GM19351 (cell line): ENCODE measurements at regions not wholly inside any gene's neighbourhood (a gene's known extent, or its start where the extent isn't known, plus 50 kb on each side); places are given as distances from the start of the nearest gene placed in this dataset.
"Not testable (repeated sequence)": the region's sequence is repeated elsewhere in the genome, so short reads cannot be mapped to it uniquely, and the experiment has no call there.

Experiments used
- ATAC-seq: cut with Tn5 transposase; IDR thresholded peaks from one replicate; pipeline ENCODE4 v1.9.1; 2021; ENCODE audit warnings: mild to moderate bottlenecking, moderate library complexity; ENCODE audit not compliant: unreplicated experiment

DNA sequence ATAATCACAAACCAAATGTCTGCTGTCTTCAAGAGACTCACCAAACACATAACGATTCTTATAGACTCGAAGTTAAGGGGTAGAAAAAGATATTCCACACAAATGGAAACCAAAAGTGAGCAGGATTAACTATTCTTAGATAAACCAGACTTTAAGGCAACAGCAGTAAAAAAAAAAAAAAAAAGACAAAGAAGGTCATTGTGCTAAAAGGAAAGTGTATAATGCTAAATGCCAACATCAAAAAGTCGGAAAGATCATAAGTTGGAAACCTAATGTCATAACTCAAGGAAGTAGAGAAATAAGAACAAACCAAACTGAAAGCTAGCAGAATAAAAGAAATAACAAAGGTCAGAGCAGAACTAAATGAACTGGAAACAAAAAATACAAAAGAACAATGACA, 714.6 kb downstream of the SEMA5A start:
- ATAC-seq = no peak

- ATAC-seq = no peak
Measured at GRCh38 chr5:8831854-8832253, 714.0 kb downstream of the SEMA5A start.

- no peak for ATAC-seq
Measured at GRCh38 chr5:8839361-8840055, 706.4 kb downstream of the SEMA5A start.

DNA sequence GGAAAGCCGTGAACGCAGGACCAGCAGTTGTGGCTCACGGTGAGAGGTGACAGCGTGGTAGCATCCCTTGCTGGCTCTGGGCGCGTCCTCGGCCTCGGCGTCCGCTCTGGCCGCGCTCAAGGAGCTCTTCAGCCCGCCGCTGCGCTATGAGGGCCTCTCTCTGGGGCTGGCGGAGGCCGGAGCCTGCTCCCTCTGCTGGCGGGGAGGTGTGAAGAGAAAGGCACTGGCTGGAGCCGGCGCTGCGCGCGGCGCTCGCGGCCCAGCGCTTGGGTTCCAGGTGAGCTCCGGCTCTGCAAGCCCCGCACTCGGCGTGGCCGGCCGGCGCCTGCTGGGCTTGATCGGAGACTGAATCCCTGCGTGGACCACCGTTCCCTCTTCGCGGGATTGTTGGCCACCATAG, 705.6 kb downstream of the SEMA5A start:
- ATAC-seq = no peak

DNA sequence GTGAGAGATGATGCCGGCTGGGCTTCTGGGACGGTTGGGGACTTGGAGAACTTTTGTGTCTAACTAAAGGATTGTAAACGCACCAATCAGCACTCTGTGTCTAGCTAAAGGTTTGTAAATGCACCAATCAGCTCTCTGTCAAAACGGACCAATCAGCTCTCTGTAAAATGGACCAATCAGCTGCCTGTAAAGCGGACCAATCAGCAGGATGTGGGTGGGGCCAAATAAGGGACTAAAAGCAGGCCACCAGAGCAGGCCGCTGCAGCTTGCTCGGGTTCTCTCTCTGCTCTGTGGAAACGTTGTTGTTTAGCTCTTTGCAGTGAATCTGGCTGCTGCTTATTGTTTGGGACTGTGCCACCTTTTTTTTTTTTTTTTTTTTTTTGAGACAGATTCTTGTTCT, 705.1 kb downstream of the SEMA5A start:
- not testable (repeated sequence) for ATAC-seq

DNA sequence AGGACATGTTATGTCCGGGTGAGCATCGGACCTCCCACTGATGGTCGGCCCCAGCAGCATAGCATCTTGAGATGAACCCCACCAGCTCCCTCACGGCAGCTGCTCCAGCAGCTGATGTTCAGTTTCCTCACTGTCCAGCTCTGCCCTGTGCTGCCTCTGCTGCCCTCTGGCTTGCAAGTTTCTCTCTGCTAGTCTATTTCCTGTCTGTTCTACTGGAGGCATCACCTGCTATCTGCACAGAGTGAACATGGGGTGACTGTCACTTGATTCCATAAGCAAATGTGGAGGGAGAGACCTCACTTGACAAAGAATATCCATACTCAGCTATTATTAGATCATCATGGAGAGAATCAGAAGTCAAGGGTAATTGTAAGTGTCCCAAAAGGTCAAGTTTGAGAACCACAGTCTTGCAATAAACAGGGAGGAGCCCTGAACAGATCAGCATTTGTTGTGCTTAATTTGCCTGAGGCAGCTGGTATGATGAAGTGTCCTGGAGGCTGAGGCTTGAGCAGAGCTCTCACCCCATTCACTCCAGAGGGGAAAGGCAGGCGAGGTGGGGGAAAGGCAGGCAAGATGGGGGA, 702.8 kb downstream of the SEMA5A start:
- ATAC-seq = no peak

DNA sequence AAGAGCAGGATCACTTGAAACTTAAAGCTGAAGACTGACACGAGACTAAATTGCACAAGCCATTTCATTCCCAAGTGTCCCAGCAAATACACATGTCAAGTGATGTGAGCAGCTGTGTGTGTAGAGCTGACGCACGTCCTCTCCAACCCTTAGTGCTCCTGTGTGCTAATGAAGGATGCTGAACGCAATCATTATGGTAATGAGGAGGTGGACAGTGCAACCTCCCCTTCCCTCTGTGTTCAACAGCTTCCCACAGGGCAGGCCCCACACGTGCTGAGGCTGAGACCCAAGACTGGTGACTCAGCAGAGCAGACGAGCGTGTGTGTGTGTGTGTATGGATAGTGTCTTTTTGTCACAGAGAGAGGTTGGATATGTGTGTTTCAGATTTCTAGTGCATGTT, 702.1 kb downstream of the SEMA5A start:
- ATAC-seq = no peak

GRCh38 chr5:8844206-8844605, 701.7 kb downstream of the SEMA5A start:
- no peak for ATAC-seq

GRCh38 chr5:8844847-8845246, 701.0 kb downstream of the SEMA5A start:
- no peak for ATAC-seq

- ATAC-seq = no peak
Measured at GRCh38 chr5:8845296-8845695, 700.6 kb downstream of the SEMA5A start.

DNA sequence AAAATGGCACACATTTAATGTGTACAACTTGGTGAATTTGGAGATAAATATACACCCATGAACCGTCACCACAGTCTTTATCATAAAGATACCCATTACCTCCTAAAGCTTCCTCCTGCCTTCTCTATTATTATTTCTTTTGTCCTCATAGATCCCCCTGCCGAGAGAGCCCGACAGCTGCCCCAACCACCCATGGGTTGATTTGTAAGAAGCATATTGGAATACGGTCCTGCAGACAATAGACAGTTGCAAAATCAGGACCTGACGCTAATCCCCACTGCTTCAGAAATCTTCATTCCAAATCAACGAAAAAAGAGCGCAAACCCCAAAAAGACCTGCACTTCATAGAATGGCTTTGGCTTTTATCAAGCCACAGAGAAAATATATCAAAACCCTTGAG, 697.5 kb downstream of the SEMA5A start:
- ATAC-seq = no peak

DNA sequence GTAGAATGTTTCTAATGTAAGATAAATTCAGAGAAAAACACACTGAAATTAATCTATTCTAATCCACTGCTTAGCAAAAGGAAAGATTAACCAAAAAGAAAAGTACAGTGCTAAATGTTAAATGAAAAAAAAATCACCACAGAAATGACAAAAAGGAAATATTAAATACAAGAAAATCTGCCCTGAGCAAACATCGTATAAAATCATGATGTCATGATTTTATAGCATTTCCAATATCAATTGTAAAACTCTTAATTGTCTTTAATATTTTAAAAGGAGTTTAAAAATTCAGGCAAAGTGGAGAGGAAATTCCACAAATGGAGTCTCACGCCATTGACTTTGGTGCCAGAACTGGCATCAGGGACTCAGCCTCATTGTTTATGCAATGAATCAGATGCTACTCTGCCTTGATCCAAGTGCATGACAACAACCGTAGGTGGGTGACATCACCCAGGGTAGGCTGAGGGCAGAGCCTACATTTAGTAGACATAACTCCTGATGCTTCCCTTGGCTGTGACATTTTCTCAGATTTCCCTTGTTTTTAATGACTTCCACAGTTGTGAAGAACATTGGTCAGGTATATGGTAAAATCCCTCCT, 696.8 kb downstream of the SEMA5A start:
- ATAC-seq = no peak

- ATAC-seq = no peak
Measured at GRCh38 chr5:8851101-8851500, 694.8 kb downstream of the SEMA5A start.

- no peak for ATAC-seq
Measured at GRCh38 chr5:8857051-8857450, 688.8 kb downstream of the SEMA5A start.

DNA sequence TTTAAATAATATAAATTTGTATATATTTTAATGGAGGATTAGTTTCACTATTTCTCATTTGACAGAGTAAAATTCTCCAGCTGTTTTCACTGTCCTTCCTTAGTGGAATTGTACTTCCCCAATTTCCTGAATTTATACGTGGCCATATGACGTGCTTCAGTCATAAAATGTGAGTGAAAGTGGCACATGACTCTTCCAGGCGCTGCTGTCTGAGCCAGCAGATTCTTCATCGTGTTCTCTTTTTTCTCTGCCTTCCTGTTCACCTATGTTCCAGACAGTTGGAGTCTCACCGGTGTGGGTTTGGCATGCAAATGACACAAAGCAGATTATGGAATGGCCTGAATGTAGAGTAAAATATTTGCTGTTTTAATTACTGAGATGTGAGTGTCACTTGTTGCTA, 684.1 kb downstream of the SEMA5A start:
- no peak for ATAC-seq

GRCh38 chr5:8864053-8864452, 681.8 kb downstream of the SEMA5A start:
- ATAC-seq = no peak

DNA sequence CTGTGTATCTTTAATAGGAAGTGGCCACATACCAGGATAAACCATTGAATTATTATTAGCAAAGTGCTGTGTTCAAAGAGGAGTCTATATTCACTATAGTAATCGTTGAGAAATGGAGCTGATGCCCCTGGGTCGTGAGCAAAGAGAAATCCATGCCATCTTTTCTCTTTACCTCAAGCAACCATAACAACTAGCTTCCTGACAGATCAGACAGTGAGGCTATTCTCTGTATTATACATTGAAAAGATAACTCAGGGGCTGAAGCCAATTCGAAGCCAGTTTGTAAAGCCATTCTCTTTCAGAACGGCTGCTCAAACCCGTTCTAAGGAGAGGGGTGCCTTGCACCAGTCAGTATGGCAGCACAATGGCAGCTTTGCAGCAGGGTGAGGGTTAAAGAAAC, 680.6 kb downstream of the SEMA5A start:
- ATAC-seq = no peak

DNA sequence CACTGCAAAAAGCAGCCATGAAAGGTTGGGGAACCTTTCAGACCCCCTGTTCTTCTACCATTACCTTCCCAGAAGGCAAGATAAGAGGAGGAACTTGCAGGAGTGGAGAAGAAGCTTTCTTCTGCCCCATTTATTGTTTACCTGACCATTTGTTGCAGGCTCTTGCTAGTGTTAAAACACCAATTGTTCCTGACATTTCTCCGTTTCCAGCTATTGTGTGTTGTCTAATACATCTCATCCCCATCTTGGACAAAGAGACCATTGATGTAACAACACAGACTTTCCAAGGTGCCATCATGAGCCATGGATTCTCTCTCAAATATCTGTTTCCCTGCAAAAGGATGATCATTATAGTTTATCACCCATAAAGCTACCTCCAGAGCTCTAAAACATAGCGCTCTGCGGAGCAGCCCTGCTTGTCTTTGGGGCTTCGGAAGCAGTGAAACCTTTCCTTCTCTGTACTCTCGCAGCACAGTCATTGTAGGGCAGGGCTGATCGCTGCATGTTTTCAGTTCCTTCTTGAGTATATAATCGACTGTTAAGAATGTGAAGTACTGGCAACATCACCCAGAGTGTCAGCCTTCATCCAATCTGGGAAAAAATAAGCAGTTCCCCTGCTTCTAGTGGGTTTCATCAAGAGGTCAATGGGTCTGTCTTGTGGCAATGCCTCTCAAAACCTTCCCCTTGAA, 680.0 kb downstream of the SEMA5A start:
- ATAC-seq = no peak

DNA sequence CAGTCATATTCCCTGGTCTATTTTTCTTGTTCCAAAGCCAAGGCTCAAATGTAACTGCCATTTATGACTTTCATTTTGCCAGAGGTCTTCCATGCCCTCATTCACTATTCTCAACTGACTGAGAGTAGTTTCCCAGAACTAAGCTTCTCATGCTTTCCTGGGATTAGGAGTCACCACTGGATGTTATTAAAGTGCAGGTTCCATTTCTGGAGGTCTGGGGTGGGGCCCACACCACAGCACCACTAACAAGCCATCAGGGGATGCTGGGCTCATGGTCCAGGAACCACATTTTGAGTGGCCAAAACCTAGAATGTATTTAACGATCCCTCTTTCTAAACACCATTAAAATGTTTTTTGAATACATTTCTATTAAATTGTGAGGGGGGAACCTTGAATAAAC, 677.6 kb downstream of the SEMA5A start:
- no peak for ATAC-seq

- ATAC-seq = no peak
Measured at GRCh38 chr5:8869932-8870331, 675.9 kb downstream of the SEMA5A start.

- no peak for ATAC-seq
Measured at GRCh38 chr5:8870349-8870958, 675.4 kb downstream of the SEMA5A start.

DNA sequence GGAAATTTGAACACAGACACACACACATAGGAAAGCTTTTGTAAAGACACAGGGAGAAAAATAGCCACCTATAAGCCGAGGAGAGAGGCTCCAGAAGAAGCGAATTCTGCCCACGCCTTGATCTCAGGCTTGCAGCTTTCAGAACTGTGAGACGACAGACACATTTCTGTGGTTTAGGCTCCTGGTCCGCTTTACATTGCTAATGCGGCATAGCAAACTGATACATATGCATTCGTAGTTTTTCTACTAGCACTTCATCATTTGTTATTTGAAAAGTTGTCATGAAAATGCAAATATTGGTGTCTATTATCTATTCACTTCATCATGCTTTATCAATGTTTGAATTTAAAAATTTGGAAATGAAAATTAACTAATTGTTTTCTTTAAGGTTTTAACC, 674.9 kb downstream of the SEMA5A start:
- ATAC-seq = no peak
